DND-41 (cell line): ENCODE measurements at regions not wholly inside any gene's neighbourhood (a gene's known extent, or its start where the extent isn't known, plus 50 kb on each side); places are given as distances from the start of the nearest gene placed in this dataset.

ENCODE experiments used
- ATAC-seq: fragments of 200-7000 bp; cut with Tn5 transposase; 3 replicates; pipeline ENCODE4 v1.9.1; 2021; ENCODE audit warnings: low read depth; ENCODE audit not compliant: insufficient read depth
- DNase-seq: peaks from one replicate; pipeline ENCODE4 v3.0.0-alpha.2; 2020
- H2AFZ ChIP-seq: 2 replicates; pipeline ENCODE4 v1.6.0; 2012; ENCODE audit warnings: low read depth, low read length
- H3K27ac ChIP-seq: 2 replicates; pipeline ENCODE4 v1.5.1; 2012; ENCODE audit warnings: low read length, inconsistent platforms
- H3K27me3 ChIP-seq: fragments of 200-600 bp; sonication (generic); 2 replicates; pipeline ENCODE4 v1.6.0; 2012; ENCODE audit warnings: low read length, mild to moderate bottlenecking, inconsistent platforms; ENCODE audit not compliant: insufficient read depth, poor library complexity
- H3K36me3 ChIP-seq: 2 replicates; pipeline ENCODE4 v1.5.1; 2012; ENCODE audit warnings: low read length, inconsistent platforms; ENCODE audit not compliant: insufficient read depth
- H3K4me1 ChIP-seq: 2 replicates; pipeline ENCODE4 v1.5.1; 2012; ENCODE audit warnings: mild to moderate bottlenecking, low read length; ENCODE audit not compliant: insufficient read depth
- H3K4me2 ChIP-seq: 2 replicates; pipeline ENCODE4 v1.6.0; 2012; ENCODE audit warnings: mild to moderate bottlenecking, moderate library complexity, low read length, inconsistent platforms; ENCODE audit not compliant: insufficient read depth
- H3K4me3 ChIP-seq, 2 experiments: fragments of 200-600 bp in 1 of 2; shearing (Covaris generic) in 1 of 2; 2 replicates each; pipeline ENCODE4 v1.5.1; 2012 to 2016; ENCODE audit warnings: inconsistent platforms in 2 of 2, low read length in 2 of 2, mild to moderate bottlenecking in 2 of 2, low read depth in 1 of 2, moderate library complexity in 1 of 2
- H3K79me2 ChIP-seq: 2 replicates; pipeline ENCODE4 v1.6.0; 2012; ENCODE audit warnings: low read length, inconsistent platforms; ENCODE audit not compliant: insufficient read depth
- H3K9ac ChIP-seq: 2 replicates; pipeline ENCODE4 v1.6.0; 2012; ENCODE audit warnings: low read depth, mild to moderate bottlenecking, inconsistent platforms, low read length, moderate library complexity
- H3K9me3 ChIP-seq: 2 replicates; pipeline ENCODE4 v1.5.1; 2012; ENCODE audit warnings: low read length, moderate library complexity, mild to moderate bottlenecking, inconsistent platforms; ENCODE audit not compliant: insufficient read depth, severe bottlenecking
- H4K20me1 ChIP-seq: 2 replicates; pipeline ENCODE4 v1.6.0; 2012; ENCODE audit warnings: low read length; ENCODE audit not compliant: insufficient read depth
- EZH2 ChIP-seq: IDR thresholded peaks from 3 replicates; pipeline ENCODE4 v1.6.1; 2012; ENCODE audit warnings: borderline replicate concordance, low read depth, mild to moderate bottlenecking, moderate library complexity, low read length, inconsistent platforms; ENCODE audit not compliant: severe bottlenecking
- TF ChIP-seq, protein P1 (sequence below): IDR thresholded peaks from 2 replicates; pipeline ENCODE4 v1.5.1; 2012; ENCODE audit warnings: borderline replicate concordance, low read length, moderate library complexity, mild to moderate bottlenecking; ENCODE audit not compliant: poor library complexity, severe bottlenecking; ENCODE audit errors: extremely low read depth

DNA sequence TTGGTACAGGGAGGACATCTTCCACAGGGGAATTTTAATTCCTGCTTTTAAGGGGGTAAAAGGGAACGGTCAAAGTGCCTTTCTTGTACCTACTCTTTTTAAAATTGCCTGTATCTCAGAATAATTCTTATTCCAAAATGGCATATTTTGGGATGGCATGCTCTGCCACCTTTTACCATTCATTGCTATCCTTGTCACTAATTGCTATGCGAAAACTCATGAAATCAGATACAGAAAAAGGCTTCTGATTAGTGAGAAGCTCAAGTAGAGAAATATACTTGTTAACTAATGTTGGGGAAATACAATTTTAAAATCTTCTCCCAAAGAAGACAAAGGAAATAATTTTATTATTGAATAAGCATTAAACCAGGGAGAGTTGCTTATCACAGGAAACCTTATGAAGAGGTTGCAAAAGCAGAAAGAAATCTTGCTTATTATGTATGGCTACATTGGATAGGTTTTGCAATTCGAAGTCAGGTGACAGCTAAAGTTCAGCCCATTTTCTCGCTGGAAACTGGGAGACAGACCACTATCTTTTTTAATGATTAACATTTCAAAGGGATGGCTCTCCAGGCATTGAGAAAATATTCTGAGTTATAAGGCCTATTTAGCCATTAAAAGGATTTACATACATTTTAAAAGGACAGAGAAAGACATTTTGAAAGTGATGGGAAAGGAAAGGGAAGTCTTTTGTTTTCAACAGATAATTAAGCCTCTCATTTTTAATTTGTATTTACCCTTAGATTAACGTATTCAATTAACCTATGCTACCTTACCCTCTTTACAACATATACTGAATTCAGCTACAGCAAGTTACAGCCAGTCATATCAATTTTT lies 110.3 kb upstream of the PRSS16 start:
- peaks cover 58% of the 10 kb centered on the region for H3K79me2 ChIP-seq
- peaks cover 8% of the 10 kb centered on the region; the same call in 1 of the 2 replicates for H3K36me3 ChIP-seq
- peak overlapping the region; percentile 94 for H3K9ac ChIP-seq
- H3K27me3 ChIP-seq = no peaks in the 10 kb centered on the region
- no peak for ATAC-seq
- peak overlapping the region; percentile 36 for H3K4me2 ChIP-seq
- H2AFZ ChIP-seq = no peak overlapping the region
- H3K4me1 ChIP-seq = peaks cover 61% of the 10 kb centered on the region
- DNase-seq = no peak
- H3K4me3 ChIP-seq = no peak overlapping the region
- peak overlapping the region; percentile 98 for H3K27ac ChIP-seq
- no peaks in the 10 kb centered on the region for H4K20me1 ChIP-seq
- H3K9me3 ChIP-seq = no peaks in the 10 kb centered on the region
- TF ChIP-seq, protein P1, sequence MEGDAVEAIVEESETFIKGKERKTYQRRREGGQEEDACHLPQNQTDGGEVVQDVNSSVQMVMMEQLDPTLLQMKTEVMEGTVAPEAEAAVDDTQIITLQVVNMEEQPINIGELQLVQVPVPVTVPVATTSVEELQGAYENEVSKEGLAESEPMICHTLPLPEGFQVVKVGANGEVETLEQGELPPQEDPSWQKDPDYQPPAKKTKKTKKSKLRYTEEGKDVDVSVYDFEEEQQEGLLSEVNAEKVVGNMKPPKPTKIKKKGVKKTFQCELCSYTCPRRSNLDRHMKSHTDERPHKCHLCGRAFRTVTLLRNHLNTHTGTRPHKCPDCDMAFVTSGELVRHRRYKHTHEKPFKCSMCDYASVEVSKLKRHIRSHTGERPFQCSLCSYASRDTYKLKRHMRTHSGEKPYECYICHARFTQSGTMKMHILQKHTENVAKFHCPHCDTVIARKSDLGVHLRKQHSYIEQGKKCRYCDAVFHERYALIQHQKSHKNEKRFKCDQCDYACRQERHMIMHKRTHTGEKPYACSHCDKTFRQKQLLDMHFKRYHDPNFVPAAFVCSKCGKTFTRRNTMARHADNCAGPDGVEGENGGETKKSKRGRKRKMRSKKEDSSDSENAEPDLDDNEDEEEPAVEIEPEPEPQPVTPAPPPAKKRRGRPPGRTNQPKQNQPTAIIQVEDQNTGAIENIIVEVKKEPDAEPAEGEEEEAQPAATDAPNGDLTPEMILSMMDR = no peak
- no peak for TF ChIP-seq EZH2

DNA sequence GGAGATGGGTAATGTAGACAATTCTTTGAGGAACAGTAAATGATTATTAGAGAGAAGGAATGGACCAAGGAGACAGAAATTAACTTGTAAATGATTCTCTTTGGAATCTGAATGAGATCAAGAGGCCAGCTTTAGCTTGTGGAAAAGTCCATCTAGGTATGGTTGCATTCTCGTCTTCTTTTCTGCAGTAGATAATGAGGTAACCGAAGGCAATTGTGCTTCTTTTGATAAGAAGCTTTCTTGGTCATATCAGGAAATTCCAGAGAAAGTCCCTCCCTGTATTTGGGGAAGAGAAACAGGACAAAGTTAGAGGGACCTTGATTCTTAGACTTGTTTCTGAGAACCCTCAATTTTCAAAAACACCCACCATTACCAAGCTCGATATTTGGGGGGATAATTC lies 109.1 kb upstream of the PRSS16 start:
- Histone ChIP-seq H4K20me1 (no peaks in the 10 kb centered on the region), H3K27ac (peak overlapping the region; percentile 98), H3K4me1 (peaks cover 73% of the 10 kb centered on the region), H3K79me2 (peaks cover 65% of the 10 kb centered on the region), H2AFZ (no peak overlapping the region), H3K9me3 (no peaks in the 10 kb centered on the region), H3K9ac (peak overlapping the region; percentile 94), H3K36me3 (peaks cover 5% of the 10 kb centered on the region; the same call in 1 of the 2 replicates), H3K4me3 (peak overlapping the region in 1 of 2 experiments; percentile 69; a peak in 2 of 4 replicates), H3K4me2 (peak overlapping the region; percentile 60), H3K27me3 (no peaks in the 10 kb centered on the region)
- DNase-seq = no peak
- ATAC-seq = no peak
- no peak for TF ChIP-seq EZH2

DNA sequence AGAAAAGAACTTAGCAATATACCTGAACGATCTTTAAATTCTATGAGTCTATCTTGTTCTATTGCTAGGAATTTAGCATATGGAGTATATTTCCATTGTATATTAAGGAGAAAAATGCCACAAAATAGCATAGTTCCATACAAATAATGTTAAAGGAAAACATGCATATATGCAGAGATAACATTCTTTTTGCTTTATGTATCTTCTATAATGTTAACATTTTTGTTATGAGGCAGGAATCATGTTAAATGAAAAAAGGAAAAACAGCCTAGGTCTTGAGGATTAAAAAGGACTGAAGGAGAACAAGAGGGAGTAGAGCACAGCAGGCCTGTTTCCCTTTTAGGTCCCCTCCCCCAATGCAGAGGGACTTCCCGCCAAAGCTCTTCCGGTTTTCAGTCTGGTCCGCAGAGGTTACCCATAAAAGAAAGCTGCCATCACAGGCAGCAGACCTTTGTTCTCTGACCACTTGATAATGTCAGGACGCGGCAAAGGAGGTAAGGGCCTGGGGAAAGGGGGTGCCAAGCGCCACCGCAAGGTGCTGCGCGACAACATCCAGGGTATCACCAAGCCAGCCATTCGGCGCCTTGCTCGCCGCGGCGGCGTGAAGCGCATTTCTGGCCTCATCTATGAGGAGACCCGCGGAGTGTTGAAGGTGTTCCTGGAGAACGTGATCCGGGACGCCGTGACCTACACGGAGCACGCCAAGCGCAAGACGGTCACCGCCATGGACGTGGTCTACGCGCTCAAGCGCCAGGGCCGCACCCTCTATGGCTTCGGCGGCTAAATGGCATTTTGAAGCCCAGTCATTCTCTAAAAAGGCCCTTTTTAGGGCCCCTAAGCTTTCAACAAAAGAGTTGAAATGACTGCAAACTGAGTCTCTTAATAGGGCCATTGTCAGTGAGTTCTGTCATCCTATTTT lies 108.4 kb upstream of the PRSS16 start:
- Histone ChIP-seq H3K79me2 (peaks cover 65% of the 10 kb centered on the region), H4K20me1 (no peaks in the 10 kb centered on the region), H3K9ac (peak overlapping the region; percentile 94), H3K27ac (peak overlapping the region; percentile 98), H3K36me3 (peaks cover 5% of the 10 kb centered on the region; the same call in 1 of the 2 replicates), H3K4me3 (peak overlapping the region; percentile 69 to 74), H3K4me1 (peaks cover 76% of the 10 kb centered on the region), H2AFZ (no peak overlapping the region), H3K27me3 (no peaks in the 10 kb centered on the region), H3K9me3 (no peaks in the 10 kb centered on the region), H3K4me2 (peak overlapping the region; percentile 60)
- peak; percentile 69 for ATAC-seq
- TF ChIP-seq, protein P1 = peak; percentile 11
- TF ChIP-seq EZH2 = no peak
- peak; percentile 94 for DNase-seq
